ENCODE measurements at regions not wholly inside any gene's neighbourhood (a gene's known extent, or its start where the extent isn't known, plus 50 kb on each side); places are given as distances from the start of the nearest gene placed in this dataset.

DNA sequence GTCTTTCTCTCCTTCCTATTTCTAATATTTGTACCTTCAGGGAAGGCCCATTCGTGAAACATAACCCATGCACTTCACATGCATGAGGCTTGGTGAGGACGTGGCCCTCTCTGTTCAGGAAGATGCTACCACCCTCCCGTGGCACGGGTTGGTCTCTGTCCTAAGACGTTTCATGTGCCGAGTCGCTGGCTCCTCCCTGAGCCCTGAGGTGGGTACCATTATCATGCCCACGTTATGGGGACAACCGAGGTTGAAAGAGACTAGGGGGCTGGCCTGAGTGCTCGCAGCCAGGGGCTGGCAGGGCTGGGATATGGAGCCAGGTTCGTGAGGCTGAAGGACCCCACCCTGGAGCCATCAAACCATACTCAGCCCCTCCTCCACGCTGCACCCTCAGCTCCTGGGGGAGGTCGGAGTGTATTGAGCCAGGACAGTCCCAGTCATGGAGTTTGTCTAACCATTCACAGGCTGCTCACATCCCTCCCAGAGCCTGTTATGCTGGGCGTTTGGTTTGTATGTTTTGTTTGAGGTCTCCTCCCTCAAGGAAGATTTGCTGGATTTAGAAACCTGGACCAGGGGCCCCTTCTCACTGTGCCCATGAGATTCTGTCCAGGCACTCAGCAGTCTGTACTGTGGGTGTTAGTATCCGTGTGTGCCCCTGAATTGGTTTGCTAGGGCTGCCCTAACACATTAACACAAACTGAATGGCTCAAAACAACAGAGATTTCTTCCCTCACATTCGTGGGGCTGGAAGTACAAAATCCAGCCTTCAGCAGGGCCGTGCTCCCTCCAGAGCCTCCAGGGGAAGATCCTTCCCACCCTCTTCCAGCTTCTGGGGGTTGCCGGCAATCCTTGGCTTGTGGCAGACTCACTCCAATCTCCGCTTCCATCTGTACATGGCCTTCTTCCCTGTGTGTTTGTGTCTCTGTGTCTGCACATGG is 88.3 kb downstream of the ANKRD60 start:
- FAIRE-seq (no peak), DNase-seq (peak in 2 of 5 donors; percentile 10 to 16)
- Histone ChIP-seq H3K9ac (ENCODE audit: low read length in 3 of 3) (no peak overlapping the region), H3K36me3 (ENCODE audit: control insufficient read depth in 2 of 3, insufficient read depth in 3 of 3, low read length in 3 of 3) (no peaks in the 10 kb centered on the region), H3K4me3 (ENCODE audit: low read length in 3 of 3) (no peak overlapping the region), H3K4me1 (ENCODE audit: control insufficient read depth in 2 of 3, insufficient read depth in 2 of 3, low read depth in 1 of 3, low read length in 3 of 3) (no peaks in the 10 kb centered on the region), H3K27ac (ENCODE audit: low read depth in 2 of 2, low read length in 2 of 2) (no peak overlapping the region), H3K27me3 (ENCODE audit: control insufficient read depth, insufficient read depth, low read length) (no peaks in the 10 kb centered on the region), H3K9me3 (ENCODE audit: control insufficient read depth in 2 of 3, insufficient read depth in 1 of 3, low read length in 3 of 3) (no peaks in the 10 kb centered on the region)
- intact Hi-C loops (cut with DNase I): no loop called here
- TF ChIP-seq, protein P1, sequence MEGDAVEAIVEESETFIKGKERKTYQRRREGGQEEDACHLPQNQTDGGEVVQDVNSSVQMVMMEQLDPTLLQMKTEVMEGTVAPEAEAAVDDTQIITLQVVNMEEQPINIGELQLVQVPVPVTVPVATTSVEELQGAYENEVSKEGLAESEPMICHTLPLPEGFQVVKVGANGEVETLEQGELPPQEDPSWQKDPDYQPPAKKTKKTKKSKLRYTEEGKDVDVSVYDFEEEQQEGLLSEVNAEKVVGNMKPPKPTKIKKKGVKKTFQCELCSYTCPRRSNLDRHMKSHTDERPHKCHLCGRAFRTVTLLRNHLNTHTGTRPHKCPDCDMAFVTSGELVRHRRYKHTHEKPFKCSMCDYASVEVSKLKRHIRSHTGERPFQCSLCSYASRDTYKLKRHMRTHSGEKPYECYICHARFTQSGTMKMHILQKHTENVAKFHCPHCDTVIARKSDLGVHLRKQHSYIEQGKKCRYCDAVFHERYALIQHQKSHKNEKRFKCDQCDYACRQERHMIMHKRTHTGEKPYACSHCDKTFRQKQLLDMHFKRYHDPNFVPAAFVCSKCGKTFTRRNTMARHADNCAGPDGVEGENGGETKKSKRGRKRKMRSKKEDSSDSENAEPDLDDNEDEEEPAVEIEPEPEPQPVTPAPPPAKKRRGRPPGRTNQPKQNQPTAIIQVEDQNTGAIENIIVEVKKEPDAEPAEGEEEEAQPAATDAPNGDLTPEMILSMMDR (IDR thresholded peaks at IDR 0.05; ENCODE audit: borderline replicate concordance, extremely low read depth, insufficient read depth): no peak

GRCh38 chr20:58138395-58138794 is 90.1 kb downstream of the ANKRD60 start:
- no peak overlapping the region for H3K27ac ChIP-seq (ENCODE audit: low read depth in 2 of 2, low read length in 2 of 2)
- TF ChIP-seq, protein P1 (IDR thresholded peaks at IDR 0.05; ENCODE audit: borderline replicate concordance, extremely low read depth, insufficient read depth): no peak
- no peaks in the 10 kb centered on the region for H3K4me1 ChIP-seq (ENCODE audit: control insufficient read depth in 2 of 3, insufficient read depth in 2 of 3, low read depth in 1 of 3, low read length in 3 of 3)
- FAIRE-seq: no peak
- no peaks in the 10 kb centered on the region for H3K36me3 ChIP-seq (ENCODE audit: control insufficient read depth in 2 of 3, insufficient read depth in 3 of 3, low read length in 3 of 3)
- intact Hi-C loops (cut with DNase I): no loop called here
- no peak overlapping the region for H3K9ac ChIP-seq (ENCODE audit: low read length in 3 of 3)
- DNase-seq: no peak
- H3K9me3 ChIP-seq (ENCODE audit: control insufficient read depth in 2 of 3, insufficient read depth in 1 of 3, low read length in 3 of 3): no peaks in the 10 kb centered on the region
- no peak overlapping the region for H3K4me3 ChIP-seq (ENCODE audit: low read length in 3 of 3)
- H3K27me3 ChIP-seq (ENCODE audit: control insufficient read depth, insufficient read depth, low read length): no peaks in the 10 kb centered on the region

DNA sequence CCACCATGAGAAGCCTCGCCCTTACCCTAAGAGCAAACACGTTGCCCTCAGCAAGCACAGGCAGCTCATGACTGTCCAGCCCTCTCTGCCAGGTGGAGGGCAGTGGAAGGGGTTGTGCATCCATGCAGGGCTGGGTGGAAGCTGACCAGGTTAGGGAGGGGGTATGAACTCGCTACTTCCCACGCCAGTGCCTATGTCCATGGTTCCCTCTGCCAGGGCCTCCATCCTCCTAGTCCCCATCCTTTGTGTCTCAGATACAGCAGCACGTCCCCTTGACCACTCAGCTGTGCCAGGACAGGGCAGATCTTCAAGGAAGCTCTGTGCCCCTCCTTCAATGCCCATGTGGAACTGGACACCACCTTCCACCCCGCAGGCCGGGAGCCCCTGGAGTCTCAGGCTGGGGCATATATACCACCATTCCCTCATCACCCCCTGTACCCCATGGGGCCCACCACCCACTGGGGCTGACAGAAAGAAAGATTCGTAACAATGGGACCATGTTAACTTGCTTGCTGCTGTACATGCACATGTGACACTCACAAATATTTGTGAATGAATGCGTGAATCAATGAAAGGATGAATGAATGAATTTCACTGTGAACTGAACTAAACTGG is 90.7 kb downstream of the ANKRD60 start:
- H3K27me3 ChIP-seq (ENCODE audit: control insufficient read depth, insufficient read depth, low read length): no peaks in the 10 kb centered on the region
- DNase-seq (no peak), FAIRE-seq (no peak)
- TF ChIP-seq, protein P1 (IDR thresholded peaks at IDR 0.05; ENCODE audit: borderline replicate concordance, extremely low read depth, insufficient read depth): no peak
- H3K36me3 ChIP-seq (ENCODE audit: control insufficient read depth in 2 of 3, insufficient read depth in 3 of 3, low read length in 3 of 3): no peaks in the 10 kb centered on the region
- intact Hi-C loops (cut with DNase I): no loop called here
- no peaks in the 10 kb centered on the region for H3K9me3 ChIP-seq (ENCODE audit: control insufficient read depth in 2 of 3, insufficient read depth in 1 of 3, low read length in 3 of 3)
- H3K4me1 ChIP-seq (ENCODE audit: control insufficient read depth in 2 of 3, insufficient read depth in 2 of 3, low read depth in 1 of 3, low read length in 3 of 3): no peaks in the 10 kb centered on the region
- no peak overlapping the region for H3K27ac ChIP-seq (ENCODE audit: low read depth in 2 of 2, low read length in 2 of 2)
- no peak overlapping the region for H3K4me3 ChIP-seq (ENCODE audit: low read length in 3 of 3)
- H3K9ac ChIP-seq (ENCODE audit: low read length in 3 of 3): no peak overlapping the region

All from kidney (tissue), 13 donors.